Mesenteric fat pad (tissue), 1 donor: ENCODE measurements at regions not wholly inside any gene's neighbourhood (a gene's known extent, or its start where the extent isn't known, plus 50 kb on each side); places are given as distances from the start of the nearest gene placed in this dataset.

ENCODE experiments used
- DNase-seq: peaks from one replicate; pipeline ENCODE4 v3.0.0-alpha.2; 2020; ENCODE audit warnings: low spot score
- donor health status: DM: yes; HTN: yes; CAD: no.

DNA sequence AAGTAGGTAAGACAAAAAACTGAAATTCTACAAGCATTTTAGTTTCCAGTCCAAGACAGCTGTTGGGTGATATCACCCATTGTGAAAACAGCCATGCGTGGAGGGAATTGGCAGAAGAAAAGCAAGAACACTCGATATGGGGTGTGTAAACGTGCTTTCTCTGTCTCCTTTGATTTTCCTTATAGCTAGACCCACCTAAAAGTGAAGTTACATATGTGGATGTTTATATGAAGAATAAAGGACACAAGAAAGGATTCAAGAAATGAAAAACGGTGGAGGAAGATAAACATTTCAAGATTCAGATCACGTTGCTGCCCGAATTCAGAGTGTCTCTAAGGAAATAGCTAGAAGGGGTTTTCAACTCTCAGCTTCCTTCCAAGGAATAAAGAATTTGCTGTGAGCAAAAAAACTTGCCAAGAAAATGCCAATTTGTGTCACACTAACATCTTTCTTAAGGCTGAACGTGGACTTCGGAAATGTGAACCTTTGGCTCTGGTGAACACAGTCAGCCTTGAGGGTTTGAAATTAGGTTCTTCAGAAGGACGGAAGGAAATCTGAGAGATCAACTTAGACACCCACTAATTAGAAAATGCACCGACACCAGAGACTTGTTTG, 269.0 kb upstream of the ADAMTS9 start:
- no peak for DNase-seq

DNA sequence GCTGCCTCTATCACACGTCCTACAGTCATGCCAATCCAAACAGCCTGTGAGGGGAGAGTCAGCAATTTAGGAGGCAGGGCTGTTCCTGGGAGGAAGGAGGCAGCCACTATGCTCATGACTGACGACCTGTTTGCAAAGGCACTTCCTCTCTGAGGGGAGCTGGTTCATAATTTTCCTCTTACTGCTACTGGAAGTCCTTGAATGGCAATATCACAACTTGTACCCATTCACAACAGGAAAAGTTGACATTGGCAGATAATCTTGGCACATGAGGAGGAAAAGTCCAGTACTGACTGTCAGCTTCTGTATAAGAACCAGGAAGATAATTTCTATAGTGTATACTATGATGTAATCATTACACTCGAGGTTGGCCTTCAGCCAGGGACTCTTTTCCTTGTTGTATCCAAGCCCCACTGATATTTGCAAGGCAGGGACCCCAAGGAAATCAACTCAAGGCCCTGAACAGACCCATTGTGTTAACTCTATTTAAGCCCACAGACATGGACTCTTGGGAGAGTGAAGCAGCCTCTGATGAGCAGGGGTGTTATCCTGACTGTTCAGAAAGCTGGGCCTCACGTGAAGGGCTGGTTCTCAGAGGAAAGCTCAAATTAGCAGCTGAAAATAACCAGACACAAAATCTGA, 267.3 kb upstream of the ADAMTS9 start:
- DNase-seq = no peak

DNA sequence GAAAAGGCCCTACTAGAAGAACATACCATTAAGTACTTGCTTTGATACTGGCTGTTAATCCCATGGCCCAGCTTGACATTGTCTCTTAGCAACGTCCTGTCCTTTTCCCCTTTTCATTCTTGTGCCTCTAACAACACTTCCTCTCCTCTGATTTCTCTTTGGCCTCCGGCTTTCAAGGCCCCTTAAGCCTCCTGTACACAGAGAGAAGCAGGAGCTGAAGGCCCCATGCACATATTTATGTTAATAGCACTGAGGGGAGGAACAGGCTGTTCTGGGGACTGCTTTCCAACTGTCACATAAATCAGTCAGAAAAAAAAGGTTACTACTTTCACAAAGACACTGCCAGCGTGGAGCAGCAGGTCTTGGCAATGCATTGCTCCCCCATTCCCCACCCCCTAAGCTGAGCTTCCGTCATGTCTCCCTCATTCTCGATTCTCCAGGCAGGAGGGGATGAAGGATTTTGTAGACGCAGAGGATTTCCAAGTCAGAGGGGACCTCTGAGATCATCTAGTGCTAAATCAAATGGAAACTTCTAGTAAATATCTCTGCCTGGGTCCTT, 257.4 kb upstream of the ADAMTS9 start:
- no peak for DNase-seq

DNA sequence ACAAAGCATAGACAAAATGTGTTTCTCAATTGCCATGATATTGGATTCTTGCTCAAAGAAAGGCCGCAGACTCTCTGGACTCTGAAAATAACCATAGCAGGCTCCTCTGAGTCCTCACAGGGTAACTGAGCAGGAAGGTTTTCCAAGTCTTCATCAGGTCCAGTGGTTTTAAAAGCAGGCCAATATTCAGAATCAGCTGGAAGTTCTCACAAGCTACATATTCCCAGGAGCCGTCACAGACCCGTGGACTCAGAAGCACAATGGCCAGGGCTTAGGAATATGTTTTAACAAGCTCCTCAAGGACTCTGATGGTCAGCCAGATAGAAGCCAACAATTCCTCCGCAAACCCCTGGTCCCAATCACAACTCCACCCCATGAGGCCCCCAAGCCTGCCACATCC, 256.1 kb upstream of the ADAMTS9 start:
- no peak for DNase-seq

DNA sequence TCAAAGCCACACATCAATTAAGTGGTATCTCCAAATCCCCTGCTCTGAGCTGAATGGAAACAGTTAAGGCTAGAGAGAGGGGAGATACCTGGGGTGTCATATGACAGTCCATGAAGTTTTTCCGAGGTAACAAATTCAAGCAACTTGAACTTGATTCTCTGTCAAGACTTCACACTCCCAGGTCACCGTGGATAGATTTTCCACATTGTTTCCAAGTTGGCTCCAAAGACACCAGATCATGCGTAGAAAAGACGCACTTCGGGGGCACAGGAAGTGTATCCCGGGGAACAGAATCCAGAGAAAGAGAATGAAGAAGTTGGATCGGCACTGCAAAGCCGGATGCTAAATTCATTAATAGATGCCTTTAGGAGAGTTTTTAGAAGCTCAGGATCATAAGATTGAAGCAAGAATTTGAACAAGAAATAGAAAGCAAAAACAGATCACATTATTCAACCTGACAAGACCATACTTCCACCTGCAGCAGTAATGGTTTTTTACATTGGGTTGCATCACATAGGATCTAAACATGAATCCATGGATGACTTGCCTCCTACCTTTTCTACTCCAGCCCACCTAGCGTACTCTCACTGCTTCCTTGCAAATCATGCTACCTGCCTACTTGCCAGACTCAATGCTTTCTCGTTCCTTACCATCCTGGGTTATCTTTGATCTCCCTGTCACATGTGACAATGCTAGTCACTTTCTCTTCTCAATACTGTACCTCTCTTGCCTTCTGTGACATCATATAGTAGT, 253.0 kb upstream of the ADAMTS9 start:
- DNase-seq = no peak

DNA sequence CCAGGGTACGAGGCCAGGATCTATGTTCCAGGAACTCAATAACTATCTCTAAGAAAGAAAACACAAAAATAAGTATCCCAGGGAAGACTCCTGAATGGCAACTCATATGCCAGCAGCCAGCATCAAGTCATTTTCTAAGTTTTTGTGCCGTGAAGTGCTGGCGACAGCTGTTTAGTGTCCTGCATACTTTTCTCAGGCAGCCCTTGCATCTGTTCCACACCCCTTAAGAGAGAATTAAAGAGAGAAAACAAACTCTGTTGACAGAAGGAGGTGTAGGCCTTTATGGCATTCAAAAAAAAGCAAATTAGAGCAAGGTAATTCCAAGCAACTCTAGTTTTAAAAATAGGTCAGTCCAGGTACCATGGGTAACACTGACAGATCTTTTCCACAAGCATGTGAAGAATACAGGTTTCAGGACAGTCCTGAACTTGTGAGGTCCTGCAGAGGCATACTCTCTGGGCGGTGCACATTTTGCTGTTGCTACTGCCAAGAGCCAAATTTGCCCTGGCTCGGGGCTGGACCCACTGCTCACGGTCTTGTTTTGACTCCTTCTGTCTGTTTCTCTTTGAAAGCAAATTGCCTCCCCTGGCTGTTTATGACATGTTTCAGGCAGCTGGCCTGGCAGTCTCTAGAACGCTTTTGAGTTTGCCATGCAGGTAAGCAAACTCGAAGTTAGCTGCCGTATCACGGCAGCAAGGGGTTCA, 252.1 kb upstream of the ADAMTS9 start:
- no peak for DNase-seq

DNA sequence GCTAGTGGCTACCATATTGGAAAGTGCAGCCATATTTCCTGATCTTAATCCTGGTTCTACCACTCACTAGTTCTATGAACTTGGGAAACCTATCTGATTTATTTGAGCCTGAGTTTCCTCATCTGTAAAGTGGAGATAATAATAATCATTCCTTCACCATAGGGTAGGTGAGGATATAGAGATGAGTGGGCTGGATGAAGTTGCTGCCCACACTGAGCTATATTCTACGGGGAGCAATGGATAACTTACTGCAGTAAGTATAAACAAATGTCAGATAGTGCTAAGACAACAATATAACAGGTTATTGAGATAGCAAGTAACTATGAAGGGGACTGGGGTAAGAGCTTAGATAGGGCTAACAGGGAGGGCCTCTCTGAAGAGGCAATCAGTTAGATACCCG, 251.5 kb upstream of the ADAMTS9 start:
- DNase-seq = no peak

DNA sequence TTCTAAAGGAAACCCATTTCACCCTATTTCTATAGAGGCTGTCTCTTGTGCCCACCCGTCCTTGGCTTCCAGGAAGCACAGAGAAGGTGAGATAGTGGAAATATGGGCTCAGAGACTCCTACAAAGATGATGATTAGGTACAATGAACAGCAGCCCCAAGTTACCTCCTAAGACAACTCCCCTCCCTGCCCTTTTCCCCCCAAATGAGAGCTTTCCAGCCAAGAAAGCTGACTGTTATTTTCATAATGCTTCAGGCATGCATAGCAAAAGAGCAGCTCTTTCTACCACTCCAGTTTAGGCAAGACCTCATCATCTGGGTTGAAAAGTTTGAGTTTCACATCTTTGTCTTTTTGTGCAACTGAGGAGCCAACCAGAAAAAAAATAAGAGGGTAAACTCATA, 248.8 kb upstream of the ADAMTS9 start:
- DNase-seq = no peak

DNA sequence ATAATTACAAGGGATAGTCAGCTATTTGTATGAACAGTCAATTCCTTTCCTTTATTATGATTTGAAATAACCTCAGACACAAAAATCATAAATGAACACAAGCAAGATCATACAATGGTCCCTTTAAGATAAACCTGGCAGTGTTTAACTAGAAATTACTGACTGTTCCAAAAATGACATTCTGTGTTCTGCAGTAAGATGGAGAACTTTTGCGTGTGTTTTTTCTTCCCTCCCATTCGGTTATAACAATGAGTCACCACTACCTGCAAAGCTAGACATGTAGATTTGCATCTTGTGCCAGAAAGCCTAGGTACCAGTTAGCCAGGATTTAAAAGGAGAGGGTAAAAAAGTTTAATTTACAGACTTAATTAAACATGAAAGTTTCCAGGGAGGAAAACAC, 248.2 kb upstream of the ADAMTS9 start:
- no peak for DNase-seq

DNA sequence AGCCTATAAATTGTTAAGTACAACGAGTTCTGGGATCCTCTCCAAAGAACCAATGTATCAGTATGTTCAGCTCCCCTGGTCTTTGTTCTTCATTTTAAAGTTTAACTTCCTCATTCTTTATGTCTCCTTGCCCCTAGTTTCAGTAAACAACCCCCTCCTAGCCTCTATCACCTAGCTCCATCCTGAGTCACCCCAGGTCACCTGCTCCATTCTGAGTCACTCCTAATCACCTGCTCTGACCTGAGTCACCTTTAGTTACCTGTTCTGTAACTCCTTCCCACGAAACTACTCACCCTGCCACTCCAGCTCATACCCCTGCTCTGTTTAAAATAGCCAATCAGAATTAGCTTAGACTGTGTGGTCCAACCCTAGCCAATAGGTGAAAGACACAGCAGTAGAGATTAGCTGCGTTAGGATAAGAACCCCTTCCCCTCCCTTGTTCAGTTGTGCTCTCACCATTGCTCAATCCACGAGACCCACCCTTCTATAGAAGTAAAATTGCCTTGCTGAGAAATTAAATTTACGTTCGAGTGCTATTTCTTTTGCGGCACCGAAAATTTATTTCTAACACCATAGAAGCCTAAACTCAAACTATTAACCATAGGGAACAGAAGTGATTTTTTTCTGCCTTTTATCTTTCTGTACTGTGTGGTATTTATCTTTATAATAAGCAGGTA, 245.0 kb upstream of the ADAMTS9 start:
- no peak for DNase-seq

DNA sequence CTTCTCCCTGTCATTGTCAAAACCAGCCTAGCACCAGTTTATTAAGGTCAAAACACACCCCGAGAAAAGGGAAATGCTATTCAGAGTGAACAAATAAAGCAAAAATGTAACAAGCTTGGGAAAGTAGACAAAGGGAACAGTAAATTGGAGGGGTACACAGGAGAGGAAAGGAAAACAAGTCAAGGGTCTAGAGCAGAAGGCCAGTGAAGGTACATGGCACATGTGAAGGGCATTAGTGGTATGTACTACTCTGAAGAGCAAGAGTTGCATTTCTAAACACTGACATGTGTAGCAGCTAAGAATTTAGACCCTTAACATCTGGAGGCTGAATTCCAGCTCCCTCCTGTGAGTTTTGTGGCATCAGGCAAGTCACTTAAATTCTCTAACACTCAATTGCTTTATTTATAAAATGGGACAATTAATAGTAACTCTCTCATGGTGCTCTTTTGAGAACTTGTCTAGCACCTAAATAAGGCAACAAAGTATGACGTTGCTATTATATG, 244.3 kb upstream of the ADAMTS9 start:
- DNase-seq = no peak

DNA sequence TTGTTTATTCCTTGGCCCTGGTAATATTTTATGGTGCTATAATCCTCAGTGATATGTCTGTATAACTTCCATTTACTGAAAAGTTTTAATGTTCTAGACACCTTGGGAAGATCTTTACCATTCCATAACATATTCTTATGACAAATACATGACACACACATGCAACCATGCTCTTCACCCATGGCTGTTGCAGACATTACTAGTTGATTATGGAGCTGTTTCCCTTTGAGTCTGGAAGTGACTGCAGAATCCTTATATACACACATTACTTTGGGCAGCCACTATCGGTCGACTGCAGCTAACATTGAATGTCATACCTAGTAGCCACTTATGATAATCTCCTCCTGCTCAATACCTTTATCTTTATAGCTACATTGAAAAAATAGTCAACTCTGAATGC, 243.1 kb upstream of the ADAMTS9 start:
- DNase-seq = no peak

DNA sequence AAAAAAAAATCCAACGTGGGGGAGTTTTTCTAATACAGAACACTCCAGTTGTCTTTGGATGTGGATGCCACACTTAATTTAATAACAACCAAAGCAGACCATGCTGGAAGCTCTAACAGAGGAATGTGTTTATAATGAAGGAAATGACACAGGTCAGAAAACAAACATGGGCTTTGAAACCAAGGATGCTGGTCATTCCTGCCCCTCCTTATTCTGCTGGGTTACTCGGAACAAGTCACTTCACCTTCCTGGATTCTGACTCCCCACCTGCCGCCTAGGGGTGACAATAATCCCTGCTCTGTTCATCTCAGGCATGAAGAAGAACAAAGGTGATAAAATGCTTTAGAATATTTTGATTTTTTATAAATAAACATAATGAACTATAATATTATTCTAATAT, 240.9 kb upstream of the ADAMTS9 start:
- DNase-seq = no peak

DNA sequence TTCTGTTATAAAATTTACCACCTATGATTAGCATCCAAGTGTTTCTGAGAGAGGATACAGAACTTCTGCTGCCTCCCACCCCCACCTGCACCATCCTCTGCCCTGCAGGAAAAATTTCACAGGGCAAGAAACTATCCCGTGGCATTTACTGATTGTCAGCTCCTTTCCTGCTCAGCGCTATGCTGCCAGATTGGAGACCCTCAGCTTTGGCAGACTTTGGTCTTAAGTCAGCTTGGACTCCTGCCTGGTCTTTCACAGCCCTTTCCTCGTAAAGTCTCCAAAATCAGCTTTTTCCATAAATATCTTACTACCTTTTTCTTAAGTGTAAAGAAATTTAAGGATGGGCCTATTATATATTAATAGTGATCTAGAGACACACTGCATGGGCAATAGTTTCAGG, 239.9 kb upstream of the ADAMTS9 start:
- DNase-seq = no peak

DNA sequence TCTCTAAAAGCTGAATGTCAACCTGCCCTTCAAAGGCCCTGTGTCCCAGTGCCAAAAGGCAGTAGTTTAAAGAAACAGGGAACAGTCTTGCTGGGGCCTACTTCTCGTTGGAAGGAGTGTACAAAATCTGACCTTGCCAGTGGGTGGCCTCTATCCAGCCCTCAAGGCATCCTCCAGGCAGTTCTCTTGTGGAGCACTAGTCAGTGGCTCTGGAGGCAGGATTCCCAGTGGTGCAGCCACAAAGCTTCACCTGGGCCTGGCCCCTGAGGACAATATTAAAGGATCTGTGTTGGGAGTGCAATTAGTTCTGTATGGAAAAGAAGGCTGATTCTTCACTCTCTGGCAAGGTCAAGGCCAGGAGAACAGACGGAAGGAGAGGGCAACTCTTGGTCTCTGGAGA, 237.8 kb upstream of the ADAMTS9 start:
- no peak for DNase-seq

DNA sequence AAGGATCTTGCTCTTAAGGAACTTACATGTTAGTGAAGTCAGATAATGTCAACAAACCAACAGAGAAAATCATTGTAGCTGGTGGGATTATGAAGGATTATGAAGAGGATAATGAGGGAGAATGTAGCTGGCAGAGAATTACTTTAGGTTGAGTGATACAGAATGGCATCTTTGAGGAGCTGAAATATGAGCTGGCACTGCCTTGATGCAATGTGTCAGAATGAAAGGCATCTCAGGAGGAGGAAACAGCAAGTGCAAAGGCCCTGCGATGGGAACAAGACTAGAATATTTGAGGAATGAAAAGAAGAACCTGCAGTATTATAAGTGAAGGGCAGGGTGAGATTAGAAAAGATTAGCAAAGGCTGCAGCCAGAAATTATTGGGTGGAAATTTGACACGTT, 237.2 kb upstream of the ADAMTS9 start:
- DNase-seq = no peak

DNA sequence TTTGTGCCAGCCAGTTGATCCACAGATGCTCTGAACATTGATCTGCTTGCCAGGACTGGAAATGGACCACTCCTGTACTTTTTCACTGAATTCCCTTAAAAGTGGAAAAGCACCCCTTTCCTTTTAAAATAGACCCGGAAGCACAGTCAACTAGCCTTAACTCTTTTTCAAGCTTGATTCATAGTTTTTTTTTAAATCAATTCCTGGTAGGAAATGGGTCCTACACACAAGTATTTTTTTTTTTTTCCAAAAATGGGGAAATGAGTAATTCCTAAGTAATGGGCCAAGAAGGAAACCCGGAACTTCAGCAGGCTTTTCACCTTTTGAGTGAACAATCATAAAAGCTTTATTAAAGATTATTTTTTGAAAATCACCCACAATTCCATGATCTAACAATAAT, 234.4 kb upstream of the ADAMTS9 start:
- no peak for DNase-seq

DNA sequence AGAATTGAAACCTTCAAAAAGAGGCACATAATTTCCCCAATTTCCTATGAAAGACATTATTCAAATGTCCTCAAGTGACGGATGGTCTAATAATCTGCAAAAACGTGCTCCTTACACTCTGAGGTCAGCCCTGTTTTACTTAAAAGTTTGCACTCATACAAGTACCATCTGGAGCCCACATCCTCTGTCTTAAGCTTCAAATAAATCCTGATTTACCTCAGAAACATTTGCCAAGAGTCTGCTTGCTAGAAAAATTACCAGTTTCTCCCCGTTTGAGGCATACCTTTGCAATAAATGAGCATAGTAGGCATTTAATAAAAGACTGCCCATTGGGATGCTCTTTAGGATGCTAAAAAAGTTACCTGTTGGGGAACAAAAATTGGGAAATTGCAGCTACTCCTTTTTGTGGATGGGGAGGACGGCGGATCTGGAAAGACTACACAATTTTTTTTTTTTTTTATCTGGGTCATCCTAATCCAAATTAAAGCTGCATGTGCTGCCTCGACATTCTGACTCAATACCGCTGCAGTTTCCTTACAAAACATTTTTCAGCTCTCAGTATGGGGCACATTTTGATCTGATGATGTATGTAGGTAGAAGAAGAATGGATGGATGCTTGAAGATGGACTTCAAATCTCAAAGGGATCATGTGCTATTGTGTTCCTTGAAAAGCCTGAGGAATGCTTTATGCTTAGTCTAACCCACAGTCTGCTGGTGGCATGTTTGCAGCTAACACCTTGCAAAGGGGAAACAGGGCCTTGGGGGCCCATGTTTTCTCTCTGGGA, 233.7 kb upstream of the ADAMTS9 start:
- no peak for DNase-seq

DNA sequence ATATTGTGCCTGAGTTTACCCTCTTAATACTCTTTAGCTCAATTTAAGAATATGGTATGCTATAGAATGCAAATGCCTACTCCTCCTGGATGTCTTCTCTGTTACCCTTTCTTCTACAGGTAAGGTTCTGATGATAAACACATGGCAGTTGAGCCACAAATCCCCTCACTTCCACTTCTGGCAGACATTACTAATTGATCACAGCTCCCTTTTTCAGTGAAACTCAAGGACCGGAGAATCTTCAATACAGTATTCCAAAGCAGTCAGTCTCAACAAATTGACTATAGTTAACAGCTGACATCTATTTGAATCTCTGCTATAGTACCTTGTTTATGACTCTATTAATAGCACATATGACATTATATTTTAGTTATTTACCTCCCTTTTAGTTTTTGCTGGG, 232.1 kb upstream of the ADAMTS9 start:
- DNase-seq = no peak

DNA sequence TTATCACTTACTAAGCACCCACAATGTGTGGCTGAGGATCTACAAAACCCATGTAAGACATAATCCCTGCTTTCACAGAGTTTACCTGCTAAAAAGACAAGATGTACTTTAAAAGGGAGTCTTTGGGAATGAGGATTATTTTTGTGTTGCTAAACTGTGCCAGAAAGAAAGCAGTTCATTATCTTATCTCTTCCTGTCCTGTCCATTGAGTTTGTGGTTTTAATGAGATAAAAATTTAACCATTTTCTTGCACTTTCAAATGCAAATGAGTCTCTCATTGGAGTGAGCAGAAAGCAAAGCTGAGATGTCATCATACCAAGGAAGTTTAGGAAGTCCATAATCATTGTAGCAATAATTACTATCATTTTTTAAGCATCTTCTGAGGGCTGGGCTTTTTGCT, 231.2 kb upstream of the ADAMTS9 start:
- no peak for DNase-seq
